HUDEP-2 (cell line): ENCODE measurements at regions not wholly inside any gene's neighbourhood (a gene's known extent, or its start where the extent isn't known, plus 50 kb on each side); places are given as distances from the start of the nearest gene placed in this dataset.
"Not testable (repeated sequence)": the region's sequence is repeated elsewhere in the genome, so short reads cannot be mapped to it uniquely, and the experiment has no call there.

Experiments used
- DNase-seq, 76 experiments: peaks; one replicate each; lab custom pipeline; 2025; ENCODE audit not compliant: unreplicated experiment in 76 of 76; lab: John Stamatoyannopoulos, UW

DNA sequence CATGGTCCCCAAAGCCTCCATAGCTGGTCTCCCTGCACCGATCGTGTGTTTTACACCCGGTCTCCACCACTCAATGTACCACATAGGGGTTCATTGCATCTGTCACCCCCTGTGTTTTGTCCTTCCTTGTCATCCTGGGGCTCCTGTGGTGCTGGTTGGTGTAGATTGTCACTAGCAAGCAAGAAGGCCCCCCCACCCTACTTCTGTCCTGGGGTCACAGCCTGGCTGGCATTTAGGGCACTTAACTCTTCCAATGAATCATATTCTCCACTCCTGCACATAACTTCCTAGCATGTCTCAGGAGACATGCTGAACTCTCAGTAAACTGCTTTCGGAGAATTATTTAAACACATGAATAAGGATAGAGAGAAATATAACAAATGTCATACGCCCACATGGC is 161.4 kb downstream of the BCL2L11 start:
- DNase-seq, result not testable (repeated sequence)

DNA sequence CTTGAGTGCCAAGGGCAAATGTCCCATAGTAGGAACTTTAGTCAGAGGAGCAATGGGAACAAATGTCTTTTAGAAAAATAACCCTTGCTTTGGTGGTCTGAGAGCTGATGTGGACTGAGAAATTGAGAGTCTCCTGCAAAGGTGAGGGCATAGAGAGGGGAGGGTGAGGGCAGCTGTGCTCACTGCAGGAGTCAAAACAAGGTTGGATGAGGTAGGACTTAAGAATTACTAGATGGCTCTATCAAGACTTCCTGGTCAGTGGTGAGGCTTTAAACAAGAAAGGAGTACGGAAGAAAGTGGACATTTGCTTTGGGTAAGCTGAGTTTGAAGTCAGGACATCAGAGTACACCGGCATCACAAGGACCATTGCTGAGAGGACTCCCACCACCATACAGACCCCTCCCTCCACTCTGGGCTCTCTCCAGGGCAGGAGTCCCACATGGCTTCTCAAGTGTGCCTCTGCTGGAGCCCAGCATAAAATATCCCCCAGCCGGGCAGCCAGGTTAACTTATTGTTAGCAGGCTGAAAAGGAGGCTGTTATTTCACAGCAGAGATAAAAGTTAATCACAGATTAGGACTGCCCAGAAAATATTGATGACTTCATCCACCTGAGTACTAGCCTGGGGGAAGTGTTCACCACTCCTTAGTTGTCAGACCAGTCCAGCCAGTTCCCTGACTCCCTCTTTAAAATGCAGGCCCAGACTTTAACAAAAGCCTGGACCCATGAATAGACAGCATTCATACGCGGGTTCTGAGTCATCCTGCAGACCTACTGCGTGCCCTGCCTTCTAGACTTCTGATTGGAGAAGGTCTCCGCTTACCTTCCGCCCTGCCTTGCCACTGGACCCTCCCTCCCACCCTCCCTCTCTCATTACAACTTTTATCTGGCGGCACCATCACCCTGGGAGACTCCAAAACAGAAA is 167.2 kb downstream of the BCL2L11 start:
- not testable (repeated sequence) for DNase-seq

DNA sequence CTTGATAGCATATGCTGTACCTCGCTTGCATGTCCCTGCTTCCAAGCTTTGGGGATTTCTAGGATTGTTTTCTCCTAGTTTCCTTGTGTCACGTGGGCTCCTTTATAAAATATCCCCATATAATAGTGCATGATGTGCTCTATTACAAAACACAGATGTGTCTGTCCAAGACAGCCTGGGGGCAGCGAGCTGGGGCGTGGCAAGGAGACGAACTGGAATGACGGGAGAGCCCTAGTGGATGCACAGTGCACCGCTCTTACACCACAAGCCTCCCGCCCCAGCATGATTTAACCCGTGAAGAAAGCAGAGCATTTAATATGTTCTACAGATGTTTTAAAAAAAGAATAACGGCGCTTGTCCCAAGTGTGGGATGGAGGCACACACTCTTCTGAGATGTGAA is 169.7 kb downstream of the BCL2L11 start:
- not testable (repeated sequence) for DNase-seq

DNA sequence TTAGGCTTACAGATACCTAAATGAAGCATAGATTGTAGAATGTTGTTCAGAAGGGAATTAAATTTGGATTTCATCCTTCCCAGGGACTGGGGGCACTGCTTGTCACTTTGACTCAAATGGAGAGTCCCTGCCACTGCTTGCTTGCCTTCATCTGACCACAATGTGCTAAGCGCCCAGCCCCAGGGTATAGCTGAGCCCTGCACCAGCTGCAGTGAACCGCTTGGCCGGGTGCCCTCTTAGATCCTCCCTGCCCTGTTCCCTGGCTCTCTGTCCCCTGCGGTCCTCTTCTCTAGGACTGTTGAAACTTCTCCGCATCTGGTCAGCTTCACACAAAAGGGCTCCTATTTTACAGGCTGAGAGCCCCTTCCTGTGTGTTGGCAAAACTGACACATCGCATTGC is 170.9 kb downstream of the BCL2L11 start:
- DNase-seq, result not testable (repeated sequence)

DNA sequence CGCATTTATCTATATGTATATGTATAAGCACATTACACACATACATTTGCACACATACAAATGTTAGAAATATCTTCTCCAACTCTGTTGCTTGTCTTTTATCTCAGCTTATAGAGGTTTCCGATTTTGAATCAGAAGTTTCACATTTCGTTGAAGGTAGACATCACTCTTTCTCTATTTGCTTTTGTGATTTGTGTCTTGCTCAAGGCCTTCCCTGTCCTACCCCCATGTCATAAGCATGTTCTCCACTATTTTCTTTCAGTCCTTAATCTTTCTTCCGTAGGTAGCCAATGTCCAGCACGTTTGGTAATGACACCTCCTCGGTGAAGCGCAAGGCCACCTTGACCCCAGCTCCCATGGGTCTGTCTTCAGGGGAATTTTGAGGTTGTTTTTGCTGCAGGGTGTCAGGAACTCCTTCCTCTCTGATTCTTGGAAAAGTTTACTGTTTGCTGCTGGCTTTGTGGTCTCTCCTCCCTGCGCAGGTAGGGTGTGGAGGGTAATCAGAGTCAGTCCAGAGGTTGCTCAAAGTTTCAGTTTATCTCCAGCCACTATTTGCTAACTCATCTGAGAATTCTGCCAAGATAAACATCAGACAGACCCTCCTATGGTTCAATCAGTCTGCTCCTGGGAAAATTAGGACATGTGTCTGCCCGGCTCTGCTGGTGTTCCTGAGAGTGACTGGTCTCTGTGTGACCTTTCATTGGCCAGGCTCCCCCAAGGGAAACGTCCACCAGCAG is 171.7 kb downstream of the BCL2L11 start:
- DNase-seq, result not testable (repeated sequence)

DNA sequence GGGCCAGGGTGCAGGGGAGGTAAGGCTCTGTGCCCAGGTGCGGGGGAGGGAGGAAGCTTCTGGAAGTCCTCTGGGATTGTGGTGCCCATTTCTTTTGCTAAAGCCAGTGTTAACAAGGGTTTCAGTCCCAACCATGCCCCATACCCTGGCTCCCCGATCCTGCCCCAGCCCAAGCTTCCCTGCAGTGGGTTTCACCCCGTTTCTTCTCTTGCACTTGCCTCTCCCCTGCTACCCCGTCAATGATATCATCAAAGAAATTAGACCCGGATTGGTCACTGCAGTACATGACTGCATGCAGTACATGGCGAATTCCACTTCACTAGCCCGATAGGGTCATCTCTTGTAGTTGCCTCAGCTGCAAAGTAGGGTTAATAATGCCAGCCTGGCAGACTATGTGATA is 174.0 kb downstream of the BCL2L11 start:
- not testable (repeated sequence) for DNase-seq

DNA sequence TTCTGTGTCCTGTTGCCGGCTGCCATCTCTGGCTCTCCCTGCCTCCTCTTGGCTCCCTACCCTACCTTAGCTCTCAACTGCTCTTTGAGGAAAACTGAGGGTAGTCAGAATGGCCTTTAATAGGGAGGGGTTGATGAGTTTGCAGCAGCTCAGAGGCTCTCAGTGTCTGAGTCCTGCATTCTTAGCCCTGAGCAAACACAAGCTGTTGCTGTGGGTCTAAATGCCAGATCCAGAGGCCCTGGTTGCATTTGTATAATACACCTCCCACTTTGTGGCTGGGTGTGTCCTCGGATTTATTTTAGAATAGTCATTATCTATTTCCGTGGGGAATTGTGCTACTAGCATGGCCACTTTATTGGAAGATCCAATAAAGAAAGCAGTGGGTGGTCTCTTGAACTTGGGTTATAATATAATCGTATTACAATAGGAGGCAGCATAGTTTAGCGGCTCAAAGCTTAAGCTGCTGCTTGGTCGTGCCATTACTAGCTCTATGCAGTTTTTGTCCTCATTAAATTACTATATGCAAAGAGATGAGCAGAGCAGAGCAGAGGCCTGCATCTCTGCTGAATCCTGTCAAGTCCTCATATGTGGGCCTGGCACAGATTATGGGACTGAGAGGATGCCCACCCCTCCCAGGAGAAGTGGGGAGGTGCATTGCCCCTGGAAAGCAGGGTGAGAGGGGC is 175.5 kb downstream of the BCL2L11 start:
- not testable (repeated sequence) for DNase-seq

DNA sequence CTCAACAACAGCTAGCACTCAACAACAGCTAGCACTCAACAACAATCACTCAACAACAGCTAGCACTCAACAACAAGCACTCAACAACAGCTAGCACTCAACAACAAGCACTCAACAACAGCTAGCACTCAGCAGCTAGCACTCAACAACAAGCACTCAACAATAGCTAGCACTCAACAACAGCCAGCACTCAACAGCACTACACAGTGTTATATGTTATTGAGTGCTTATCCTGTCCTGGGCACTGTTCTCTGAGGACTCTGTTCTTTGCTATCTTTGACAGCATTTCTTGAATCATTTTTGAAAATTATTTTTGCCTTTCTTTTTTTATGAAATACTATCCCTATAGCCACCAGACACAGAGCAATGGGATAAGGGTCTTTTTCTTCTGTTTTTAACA is 176.4 kb downstream of the BCL2L11 start:
- not testable (repeated sequence) for DNase-seq

DNA sequence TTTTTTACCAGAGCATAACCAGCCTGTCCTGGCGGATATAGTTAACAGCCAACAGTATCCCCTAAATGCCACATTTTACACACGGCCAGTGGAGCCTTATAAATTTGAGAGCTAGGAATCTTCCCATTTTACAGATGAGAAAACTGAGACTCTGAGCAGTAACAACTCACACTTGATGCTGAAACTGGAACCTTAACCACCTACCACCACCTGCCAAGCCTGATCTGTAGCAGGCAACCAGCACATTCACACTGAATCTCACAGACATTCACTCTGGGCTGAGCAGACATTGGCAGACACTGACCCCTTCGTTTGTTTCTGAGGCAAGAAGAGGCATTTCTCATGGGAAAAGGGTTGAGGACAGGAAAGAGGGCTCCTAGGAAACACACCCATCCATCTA is 178.2 kb downstream of the BCL2L11 start:
- not testable (repeated sequence) for DNase-seq

DNA sequence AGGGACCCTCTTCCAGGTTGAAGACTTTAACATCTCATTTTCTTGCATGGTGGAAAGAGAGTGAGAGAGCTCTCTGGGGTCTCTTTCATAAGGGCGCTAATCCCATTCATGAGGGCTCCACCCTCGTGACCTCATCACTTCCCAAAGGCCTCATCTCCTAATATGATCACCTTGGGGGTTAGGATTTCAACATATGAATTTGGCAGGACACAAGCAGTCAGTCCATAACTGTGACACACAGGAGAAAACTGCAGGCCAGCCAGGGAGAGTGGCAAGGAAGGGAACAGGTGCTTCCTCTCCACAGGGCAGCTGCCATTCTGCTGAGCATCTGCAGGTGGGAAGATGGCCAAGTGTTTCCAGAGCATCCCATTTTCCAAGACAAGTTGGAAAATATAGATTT is 178.9 kb downstream of the BCL2L11 start:
- not testable (repeated sequence) for DNase-seq

DNA sequence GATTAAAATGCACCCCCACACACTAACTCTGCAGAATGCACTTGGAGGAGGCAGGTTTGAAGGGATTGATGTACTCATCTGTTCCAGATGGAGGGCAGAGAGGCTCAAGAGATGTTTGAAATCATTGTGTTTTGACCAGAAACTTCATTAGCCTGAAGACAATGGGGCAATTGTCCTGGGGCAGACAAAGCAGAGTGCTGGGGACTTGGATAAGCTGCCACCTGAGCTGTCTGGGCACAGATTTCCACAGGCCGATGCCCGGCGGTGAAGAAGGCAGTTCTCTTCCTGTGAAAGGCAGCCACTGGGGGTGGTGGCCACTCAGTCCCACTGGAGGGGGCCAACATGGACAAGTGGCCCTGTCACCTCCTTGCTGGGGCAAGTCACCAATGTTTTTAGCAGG is 181.0 kb downstream of the BCL2L11 start:
- DNase-seq, result not testable (repeated sequence)

DNA sequence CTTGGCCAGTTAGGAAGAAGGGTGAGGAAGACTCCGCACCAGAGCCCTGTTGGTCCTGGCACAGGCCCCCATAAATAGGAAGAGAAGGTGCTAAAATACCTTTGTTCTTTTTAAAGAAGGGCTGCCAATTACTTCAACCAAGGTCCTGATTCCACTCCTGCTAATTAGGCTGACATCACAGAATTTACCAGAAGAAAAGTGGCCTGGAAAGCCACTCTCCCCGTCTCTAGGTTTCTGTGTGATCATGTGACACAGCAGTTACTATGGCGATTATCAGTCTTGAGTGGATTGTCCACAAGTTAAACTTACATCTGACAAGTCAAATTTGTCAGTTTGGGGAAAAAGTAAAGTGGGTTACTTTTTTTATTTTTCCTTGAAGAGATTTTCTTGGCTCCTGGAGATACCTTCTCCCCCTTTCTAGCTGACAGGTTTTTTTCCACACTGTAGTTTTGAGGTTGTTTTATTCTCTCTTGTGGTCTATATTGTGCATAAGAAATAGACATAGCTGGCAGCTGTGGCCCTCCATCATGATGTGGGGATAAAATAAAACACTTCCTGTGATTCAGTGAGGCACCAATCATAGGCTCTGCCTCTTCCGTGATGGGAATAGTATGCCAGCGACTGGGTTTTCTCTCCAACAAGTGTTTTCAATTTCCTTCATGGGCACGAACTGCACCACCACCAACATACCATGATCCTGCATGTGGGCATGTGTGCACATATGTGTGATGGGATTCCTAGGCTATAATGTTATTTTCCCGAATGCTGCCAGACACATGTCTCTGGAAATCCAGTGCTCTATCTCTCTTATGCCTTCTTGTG is 181.9 kb downstream of the BCL2L11 start:
- DNase-seq, result not testable (repeated sequence)

DNA sequence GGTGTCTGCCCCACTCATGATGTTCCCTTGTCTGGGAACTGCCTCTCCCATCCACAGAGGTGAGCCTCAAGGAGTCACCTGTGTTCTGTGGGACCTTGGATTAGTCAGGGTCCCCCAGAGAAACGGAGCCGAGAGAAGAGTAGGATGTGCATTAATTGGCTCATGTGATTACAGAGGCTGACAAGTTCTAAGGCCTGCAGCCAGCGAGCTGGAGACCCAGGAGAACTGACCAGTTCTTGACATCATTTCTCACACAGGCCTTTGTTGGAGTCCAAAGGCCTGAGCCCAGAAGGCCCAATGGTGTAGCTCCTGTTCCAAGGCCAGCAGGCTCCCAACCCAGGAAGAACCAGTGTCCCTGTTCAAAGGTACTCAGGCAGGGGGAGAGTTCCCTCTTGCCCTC is 186.6 kb downstream of the BCL2L11 start:
- DNase-seq, result not testable (repeated sequence)

DNA sequence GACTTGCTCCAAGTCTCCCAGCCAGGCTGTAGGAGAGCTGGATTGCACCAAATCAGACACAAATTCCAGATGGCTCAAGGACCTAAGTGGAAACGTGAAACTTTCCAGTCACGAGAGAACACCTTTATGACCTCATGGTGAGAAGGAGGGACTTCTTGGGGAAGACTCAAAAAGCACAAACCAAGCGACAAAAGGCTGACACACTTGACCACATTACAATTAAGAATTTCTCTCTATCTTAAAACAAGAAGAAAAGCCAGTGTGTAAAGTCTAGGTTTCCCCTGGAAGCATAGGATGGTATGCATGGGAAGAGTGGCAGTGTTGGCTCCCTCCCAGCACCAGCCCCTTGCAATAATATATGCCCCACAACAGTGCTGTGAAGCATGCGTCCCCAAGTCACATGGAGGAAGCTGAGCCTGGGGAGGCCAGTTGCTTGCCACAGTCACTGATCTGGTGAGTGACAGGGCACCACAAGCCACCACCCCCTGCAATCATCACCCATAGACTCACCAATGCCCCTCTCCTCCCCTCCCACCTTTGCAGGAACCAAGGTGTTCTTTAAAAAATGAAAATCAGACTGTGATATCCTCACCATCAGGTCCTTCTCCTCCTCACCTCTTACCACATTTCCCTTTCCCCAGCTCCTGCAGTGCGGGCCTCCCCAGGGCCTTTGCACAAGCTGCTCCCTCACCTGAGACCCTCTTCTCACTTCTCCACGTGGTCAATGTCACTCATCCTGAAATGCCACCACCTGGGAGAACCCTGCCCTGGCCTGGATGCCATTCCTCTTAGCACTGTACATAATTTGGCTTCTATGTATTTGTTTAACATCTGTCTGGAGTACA is 188.7 kb downstream of the BCL2L11 start:
- not testable (repeated sequence) for DNase-seq

DNA sequence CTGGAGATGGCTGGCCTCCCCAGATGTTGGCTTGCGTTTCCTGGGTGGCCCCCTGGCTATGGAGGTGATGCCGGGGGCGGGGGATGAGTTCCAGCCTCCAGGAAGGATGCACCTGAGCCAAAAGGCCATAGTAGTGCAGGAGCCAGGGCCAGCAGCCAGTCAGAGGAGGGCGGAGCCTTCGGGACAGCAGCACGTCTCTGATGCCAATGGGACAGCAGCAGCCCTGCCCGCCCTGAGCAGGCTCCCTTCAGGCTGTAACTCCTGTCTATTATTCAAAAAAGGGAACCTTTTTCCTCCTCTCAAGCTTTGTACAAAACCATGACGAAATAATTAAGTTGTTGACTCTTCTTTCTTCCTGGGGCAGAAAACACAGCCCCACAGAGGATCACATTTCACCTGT is 189.7 kb downstream of the BCL2L11 start:
- DNase-seq, result not testable (repeated sequence)

DNA sequence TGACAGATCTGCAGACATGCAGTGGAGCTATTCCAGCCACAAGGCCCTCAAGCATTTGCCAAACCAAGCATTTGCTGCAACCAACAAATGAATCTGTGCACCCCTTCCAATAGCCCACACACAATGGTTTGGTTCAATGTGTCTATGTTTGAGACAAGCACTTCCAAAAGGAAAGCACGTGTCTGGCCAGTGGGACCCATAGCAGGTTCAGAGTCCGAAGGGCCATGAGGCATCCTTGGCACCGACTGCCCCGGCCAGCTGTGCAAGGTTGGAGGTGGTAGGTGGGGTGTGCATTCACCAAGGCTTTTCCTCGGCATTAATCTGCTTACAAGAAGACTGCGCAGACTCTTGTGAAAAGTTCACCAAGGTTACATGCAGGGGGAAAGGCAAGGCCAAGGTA is 190.9 kb downstream of the BCL2L11 start:
- not testable (repeated sequence) for DNase-seq

DNA sequence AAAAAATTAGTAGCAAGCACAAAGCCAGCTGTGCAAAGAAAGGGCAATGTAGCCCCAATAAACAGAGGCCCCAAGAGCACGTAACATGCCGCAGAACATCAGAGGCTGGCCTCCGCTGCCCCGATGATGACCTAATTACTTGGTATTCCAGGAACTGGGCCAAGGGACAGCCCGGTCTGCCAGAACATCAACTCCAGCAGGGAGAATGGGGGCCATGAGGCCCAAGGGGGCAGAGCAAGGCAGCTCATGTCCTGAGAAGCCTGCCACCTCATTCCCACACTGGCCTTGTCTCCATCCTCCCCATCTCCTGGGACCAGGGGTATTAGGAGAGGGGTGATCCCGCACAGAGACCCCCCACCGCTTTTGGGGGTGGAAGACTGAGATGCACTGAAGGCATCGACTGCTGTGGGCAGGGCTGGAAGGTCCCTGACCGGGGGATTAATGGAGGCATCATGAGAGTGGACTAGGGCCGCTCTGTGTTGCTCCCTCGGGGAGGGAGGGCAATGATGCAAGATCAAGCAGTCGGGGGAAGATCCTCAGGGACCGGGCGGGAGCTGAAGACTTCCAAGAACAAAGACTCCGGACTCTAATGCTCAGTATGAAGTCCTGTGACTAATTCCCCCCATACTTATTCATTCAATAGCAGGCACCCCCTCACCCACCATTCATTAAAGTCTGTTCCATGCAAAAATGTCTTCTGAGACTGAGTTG is 192.3 kb downstream of the BCL2L11 start:
- DNase-seq, result not testable (repeated sequence)

DNA sequence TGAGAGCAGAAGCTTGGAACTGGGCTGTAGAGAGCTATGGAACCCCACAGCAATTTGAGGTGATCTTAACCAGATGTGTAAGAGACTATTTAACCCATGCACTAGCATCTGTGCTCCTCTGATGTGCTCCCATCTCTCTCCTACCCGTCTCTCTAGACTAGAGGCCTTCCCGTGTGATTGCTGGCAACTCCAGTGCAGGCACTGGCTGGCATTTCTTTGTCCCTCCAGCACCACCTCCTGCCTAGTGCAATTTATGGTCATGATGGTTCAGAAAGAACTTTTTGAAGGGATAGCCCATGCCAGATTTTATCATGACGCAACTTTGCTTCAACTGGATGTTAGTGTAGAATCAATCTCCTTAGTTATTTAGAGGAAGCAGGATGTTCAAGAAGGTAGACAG is 193.0 kb downstream of the BCL2L11 start:
- not testable (repeated sequence) for DNase-seq
